ENCODE measurements at regions not wholly inside any gene's neighbourhood (a gene's known extent, or its start where the extent isn't known, plus 50 kb on each side); places are given as distances from the start of the nearest gene placed in this dataset.

GRCh38 chr2:128682266-128682665 lies 363.6 kb upstream of the HS6ST1 start (continued):
- no peak for TF ChIP-seq CREM (IDR thresholded peaks at IDR 0.05)
- TF ChIP-seq CREM (CRISPR knock-in tag; IDR thresholded peaks at IDR 0.05) = no peak
- no peak for TF ChIP-seq ZNF317 (CRISPR knock-in tag; IDR thresholded peaks at IDR 0.05)
- no peak for TF ChIP-seq FOXC1 (CRISPR knock-in tag; IDR thresholded peaks at IDR 0.05; ENCODE audit: borderline replicate concordance)

- Histone ChIP-seq H3K27ac (ENCODE audit: extremely low read length, insufficient read depth, low read length) (no peak overlapping the region), H3K9ac (ENCODE audit: insufficient read depth, low read depth, low read length) (no peak overlapping the region), H3K79me2 (ENCODE audit: insufficient read depth, low read length) (no peaks in the 10 kb centered on the region), H3K9me3 (ENCODE audit: low read length) (no peaks in the 10 kb centered on the region), H3K4me3 (replicated peaks in 1 of 3; ENCODE audit: insufficient read depth in 1 of 3, low read depth in 2 of 3, low read length in 3 of 3) (no peak overlapping the region), H3K4me2 (ENCODE audit: low read depth, low read length) (no peak overlapping the region), H3K36me3 (replicated peaks in 1 of 2; ENCODE audit: control insufficient read depth in 1 of 2, insufficient read depth in 2 of 2, low read length in 2 of 2) (no peaks in the 10 kb centered on the region), H3K27me3 (ENCODE audit: control insufficient read depth in 1 of 2, insufficient read depth in 2 of 2, low read length in 2 of 2) (peaks cover 0 to 33% of the 10 kb centered on the region in 2 experiments; a peak in 3 of 5 replicates), H4K20me1 (ENCODE audit: insufficient read depth, low read length) (no peaks in the 10 kb centered on the region), H3K4me1 (ENCODE audit: insufficient read depth, low read length) (no peaks in the 10 kb centered on the region), H2AFZ (ENCODE audit: low read length) (no peak overlapping the region)
- CTCF ChIA-PET (ENCODE audit: low intra/inter-chr PET ratio, low total read pairs) = no interaction called here
- POLR2A ChIA-PET = no interaction called here
- no peak for ATAC-seq
- TF ChIP-seq ZNF839 (CRISPR knock-in tag; IDR thresholded peaks at IDR 0.05; ENCODE audit: borderline replicate concordance) (no peak), ZBTB26 (CRISPR knock-in tag; IDR thresholded peaks at IDR 0.05; ENCODE audit: borderline replicate concordance) (no peak), TEAD2 (CRISPR knock-in tag; IDR thresholded peaks at IDR 0.05) (no peak), ZNF564 (CRISPR knock-in tag; IDR thresholded peaks at IDR 0.05) (no peak), POLR2AphosphoS2 (IDR thresholded peaks at IDR 0.05; ENCODE audit: low read depth, low read length) (no peak), ZFP36L2 (CRISPR knock-in tag; IDR thresholded peaks at IDR 0.05) (no peak), KDM2A (CRISPR knock-in tag; IDR thresholded peaks at IDR 0.05; ENCODE audit: borderline replicate concordance, low read depth) (no peak), HCFC1 (IDR thresholded peaks at IDR 0.05; ENCODE audit: low read depth, low read length) (no peak), HNRNPLL (IDR thresholded peaks at IDR 0.05; ENCODE audit: low read depth, low read length, poor library complexity, severe bottlenecking) (no peak), NKX3-1 (CRISPR knock-in tag; IDR thresholded peaks at IDR 0.05) (no peak), ZFP82 (CRISPR knock-in tag; IDR thresholded peaks at IDR 0.05; ENCODE audit: borderline replicate concordance) (no peak), ZNF770 (CRISPR knock-in tag; IDR thresholded peaks at IDR 0.05) (no peak), ZNF234 (CRISPR knock-in tag; conservative IDR thresholded peaks at IDR 0.05) (no peak), ZNF639 (CRISPR knock-in tag; conservative IDR thresholded peaks at IDR 0.05) (no peak)
- DNase-seq (ENCODE audit: low spot score) = no peak
- intact Hi-C loops (cut with micrococcal nuclease; ENCODE audit: unreplicated experiment) (no loop called here), in situ Hi-C loops (cut with HindIII; ENCODE audit: extremely low pct_ligation_motif_present, low pct_unique_long_range_greater_than_20kb) (no loop called here)
- WGBS (ENCODE audit: low lambda C conversion rate) = 30% methylated on average over 13 of the region's 13 CpGs
- no peak for FAIRE-seq
- no TSS peak for BruUV-seq (replicated peaks)
Measured at GRCh38 chr2:128682729-128683284, 364.1 kb upstream of the HS6ST1 start.
